ENCODE measurements at regions not wholly inside any gene's neighbourhood (a gene's known extent, or its start where the extent isn't known, plus 50 kb on each side); places are given as distances from the start of the nearest gene placed in this dataset.

GRCh38 chr2:3059141-3059925 lies 318.3 kb downstream of the EIPR1 start:
- DNase-seq: no peak

- DNase-seq: no peak
Measured at GRCh38 chr2:3054066-3054465, 323.6 kb downstream of the EIPR1 start.

GRCh38 chr2:3051266-3051665 lies 326.4 kb downstream of the EIPR1 start:
- DNase-seq: no peak

GRCh38 chr2:3046170-3046865 lies 331.3 kb downstream of the EIPR1 start:
- DNase-seq: no peak

GRCh38 chr2:3045318-3045921 lies 332.2 kb downstream of the EIPR1 start:
- no peak for DNase-seq

- no peak for DNase-seq
Measured at GRCh38 chr2:3044587-3045317, 332.9 kb downstream of the EIPR1 start.

GRCh38 chr2:3043726-3044125 lies 333.9 kb downstream of the EIPR1 start:
- DNase-seq: no peak

GRCh38 chr2:3042601-3043585 lies 334.7 kb downstream of the EIPR1 start:
- DNase-seq: no peak

GRCh38 chr2:3041841-3042600 lies 335.6 kb downstream of the EIPR1 start:
- DNase-seq: peak; percentile 55

- no peak for DNase-seq
Measured at GRCh38 chr2:3041246-3041645, 336.4 kb downstream of the EIPR1 start.

- DNase-seq: no peak
Measured at GRCh38 chr2:3040496-3041140, 337.0 kb downstream of the EIPR1 start.

GRCh38 chr2:3040066-3040428 lies 337.6 kb downstream of the EIPR1 start:
- DNase-seq: no peak

GRCh38 chr2:3039188-3040065 lies 338.2 kb downstream of the EIPR1 start:
- DNase-seq: no peak

- no peak for DNase-seq
Measured at GRCh38 chr2:3038636-3039035, 339.0 kb downstream of the EIPR1 start.

GRCh38 chr2:3037196-3038194 lies 340.1 kb downstream of the EIPR1 start:
- DNase-seq: no peak

GRCh38 chr2:3036432-3037125 lies 341.0 kb downstream of the EIPR1 start:
- no peak for DNase-seq

- no peak for DNase-seq
Measured at GRCh38 chr2:3035385-3036050, 342.1 kb downstream of the EIPR1 start.

All from right forelimb (tissue), 1 donor.